ENCODE measurements at regions not wholly inside any gene's neighbourhood (a gene's known extent, or its start where the extent isn't known, plus 50 kb on each side); places are given as distances from the start of the nearest gene placed in this dataset.

DNA sequence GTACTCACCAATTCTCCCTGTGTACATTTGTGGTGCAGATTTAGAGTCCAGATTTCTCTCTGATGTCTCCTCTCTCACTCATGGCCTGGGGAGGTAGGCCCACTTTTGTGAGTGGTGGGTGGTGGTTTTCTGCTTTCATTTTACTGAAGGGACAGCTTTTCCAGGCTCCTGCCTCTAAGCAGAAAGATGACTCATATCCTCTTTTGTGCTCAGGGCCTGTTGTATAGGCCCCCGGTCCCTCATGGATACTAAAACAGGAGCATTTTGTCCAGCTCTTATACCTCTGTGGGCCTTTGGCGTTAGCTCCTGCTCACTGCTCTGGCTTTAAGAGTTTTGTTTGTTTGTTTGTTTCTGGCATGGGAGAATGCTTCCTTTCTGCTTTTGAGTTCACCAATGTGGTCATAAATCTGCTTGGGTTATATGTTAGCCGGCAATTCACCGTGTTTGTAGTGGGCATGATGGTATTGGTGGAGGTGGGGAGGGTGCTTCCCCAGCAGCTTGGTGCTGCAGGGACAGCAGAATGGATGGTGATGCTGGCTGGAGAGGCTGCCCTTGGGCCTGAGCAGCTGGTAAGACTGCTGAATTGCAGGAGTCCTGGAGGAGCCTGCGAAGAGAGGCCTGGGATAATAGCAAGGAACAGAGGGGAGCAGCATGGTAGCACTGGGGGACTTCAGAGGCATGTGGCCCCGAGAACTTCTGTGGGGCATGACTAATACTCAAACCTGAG lies 468.7 kb downstream of the RPS24 start:
- H3K9ac ChIP-seq (ENCODE audit: low read length) = no peak overlapping the region
- TF ChIP-seq, protein P1, sequence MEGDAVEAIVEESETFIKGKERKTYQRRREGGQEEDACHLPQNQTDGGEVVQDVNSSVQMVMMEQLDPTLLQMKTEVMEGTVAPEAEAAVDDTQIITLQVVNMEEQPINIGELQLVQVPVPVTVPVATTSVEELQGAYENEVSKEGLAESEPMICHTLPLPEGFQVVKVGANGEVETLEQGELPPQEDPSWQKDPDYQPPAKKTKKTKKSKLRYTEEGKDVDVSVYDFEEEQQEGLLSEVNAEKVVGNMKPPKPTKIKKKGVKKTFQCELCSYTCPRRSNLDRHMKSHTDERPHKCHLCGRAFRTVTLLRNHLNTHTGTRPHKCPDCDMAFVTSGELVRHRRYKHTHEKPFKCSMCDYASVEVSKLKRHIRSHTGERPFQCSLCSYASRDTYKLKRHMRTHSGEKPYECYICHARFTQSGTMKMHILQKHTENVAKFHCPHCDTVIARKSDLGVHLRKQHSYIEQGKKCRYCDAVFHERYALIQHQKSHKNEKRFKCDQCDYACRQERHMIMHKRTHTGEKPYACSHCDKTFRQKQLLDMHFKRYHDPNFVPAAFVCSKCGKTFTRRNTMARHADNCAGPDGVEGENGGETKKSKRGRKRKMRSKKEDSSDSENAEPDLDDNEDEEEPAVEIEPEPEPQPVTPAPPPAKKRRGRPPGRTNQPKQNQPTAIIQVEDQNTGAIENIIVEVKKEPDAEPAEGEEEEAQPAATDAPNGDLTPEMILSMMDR (conservative IDR thresholded peaks at IDR 0.05; ENCODE audit: low read depth, low read length) = no peak
- TF ChIP-seq EZH2phosphoT487 (IDR thresholded peaks at IDR 0.05; ENCODE audit: borderline replicate concordance, low read length) (no peak), EZH2 (IDR thresholded peaks at IDR 0.05; ENCODE audit: low read length, unreplicated experiment) (no peak)
- H3K4me3 ChIP-seq (ENCODE audit: low read length) = no peak overlapping the region
- peak overlapping the region; percentile 3 for H3K4me2 ChIP-seq (ENCODE audit: low read length)
- no peak overlapping the region for H3K27ac ChIP-seq (ENCODE audit: low read length)
- H4K20me1 ChIP-seq (ENCODE audit: low read length) = no peaks in the 10 kb centered on the region
- POLR2A ChIA-PET (ENCODE audit: unreplicated experiment) = no interaction called here
- 0 out of 2 replicates have a peak, but pooled peaks cover 4% of the 10 kb centered on the region for H3K9me3 ChIP-seq (ENCODE audit: low read length)
- H3F3A ChIP-seq (ENCODE audit: low read length, unreplicated experiment) = no peaks in the 10 kb centered on the region
- DNase-seq (peak; percentile 62), ATAC-seq (peak; percentile 66)
- H3K79me2 ChIP-seq (ENCODE audit: low read length) = no peaks in the 10 kb centered on the region
- peaks cover 16% of the 10 kb centered on the region for H3K4me1 ChIP-seq (ENCODE audit: insufficient read depth, low read length)
- 0 out of 2 replicates have a peak, but pooled peaks cover 3% of the 10 kb centered on the region for H3K9me2 ChIP-seq (replicated peaks; ENCODE audit: low read length)
- peak overlapping the region; percentile 18 for H2AFZ ChIP-seq (ENCODE audit: low read length)
- no TSS peak for BruUV-seq (replicated peaks)
- CTCF ChIA-PET = no interaction called here
- intact Hi-C loops (cut with micrococcal nuclease) = no loop called here
- no peaks in the 10 kb centered on the region for H3K27me3 ChIP-seq (ENCODE audit: low read length)
- H3K36me3 ChIP-seq (ENCODE audit: low read depth, low read length) = no peaks in the 10 kb centered on the region

DNA sequence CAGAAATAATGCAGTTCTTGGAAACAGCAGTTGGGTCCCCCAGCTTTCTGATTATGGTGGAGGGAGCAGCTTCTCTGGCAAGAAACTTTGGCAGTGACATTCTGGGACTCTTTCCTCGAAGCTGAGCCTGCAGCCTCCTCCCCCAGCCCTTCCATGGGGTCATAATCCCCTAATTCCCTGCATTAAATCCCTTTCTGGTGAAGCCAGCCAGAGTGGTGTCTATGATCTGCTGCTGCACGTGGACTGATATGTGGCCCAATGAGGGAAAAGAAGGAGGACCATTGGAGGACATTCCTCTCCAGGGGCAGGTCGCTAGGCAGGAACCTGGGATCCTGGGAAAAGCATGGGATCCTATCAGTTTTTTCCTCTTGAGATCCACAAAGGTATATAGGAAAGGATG lies 470.5 kb downstream of the RPS24 start:
- Histone ChIP-seq H3F3A (ENCODE audit: low read length, unreplicated experiment) (no peaks in the 10 kb centered on the region), H3K9me3 (ENCODE audit: low read length) (0 out of 2 replicates have a peak, but pooled peaks cover 4% of the 10 kb centered on the region), H3K27ac (ENCODE audit: low read length) (no peak overlapping the region), H4K20me1 (ENCODE audit: low read length) (no peaks in the 10 kb centered on the region), H3K4me1 (ENCODE audit: insufficient read depth, low read length) (peaks cover 16% of the 10 kb centered on the region), H2AFZ (ENCODE audit: low read length) (no peak overlapping the region), H3K4me3 (ENCODE audit: low read length) (no peak overlapping the region), H3K27me3 (ENCODE audit: low read length) (no peaks in the 10 kb centered on the region), H3K79me2 (ENCODE audit: low read length) (no peaks in the 10 kb centered on the region), H3K9me2 (replicated peaks; ENCODE audit: low read length) (0 out of 2 replicates have a peak, but pooled peaks cover 3% of the 10 kb centered on the region), H3K36me3 (ENCODE audit: low read depth, low read length) (no peaks in the 10 kb centered on the region), H3K9ac (ENCODE audit: low read length) (no peak overlapping the region), H3K4me2 (ENCODE audit: low read length) (no peak overlapping the region)
- BruUV-seq (replicated peaks) = no TSS peak
- ATAC-seq (no peak), DNase-seq (no peak)
- ChIA-PET POLR2A (ENCODE audit: unreplicated experiment) (no interaction called here), CTCF (interaction anchor here (0.5 kb wide), 1 partner anchor 18 kb away, joined by 3 read pairs; no protein-coding TSS in a partner anchor)
- TF ChIP-seq EZH2 (IDR thresholded peaks at IDR 0.05; ENCODE audit: low read length, unreplicated experiment) (no peak), EZH2phosphoT487 (IDR thresholded peaks at IDR 0.05; ENCODE audit: borderline replicate concordance, low read length) (no peak)
- TF ChIP-seq, protein P1 (conservative IDR thresholded peaks at IDR 0.05; ENCODE audit: low read depth, low read length) = no peak
- intact Hi-C loops (cut with micrococcal nuclease) = no loop called here

DNA sequence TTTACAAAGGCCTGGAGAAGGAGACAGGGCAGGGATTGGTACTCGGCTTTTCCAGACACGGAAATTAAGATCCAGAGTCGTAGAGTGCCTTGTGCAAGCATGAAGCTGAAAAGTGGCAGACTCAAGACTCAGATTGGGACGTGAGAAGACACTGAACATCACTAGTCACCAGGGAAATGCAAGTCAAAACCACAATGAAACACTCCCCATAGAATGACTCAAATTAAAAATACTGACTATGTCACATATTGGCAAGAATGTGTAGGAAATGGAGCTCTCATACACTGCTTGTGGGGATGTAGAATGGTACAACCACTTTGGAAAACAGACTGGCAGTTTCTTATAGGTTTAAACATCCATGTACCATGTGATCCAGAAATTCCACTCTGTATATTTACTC lies 472.0 kb downstream of the RPS24 start:
- POLR2A ChIA-PET (ENCODE audit: unreplicated experiment) = no interaction called here
- 0 out of 2 replicates have a peak, but pooled peaks cover 4% of the 10 kb centered on the region for H3K9me3 ChIP-seq (ENCODE audit: low read length)
- CTCF ChIA-PET = no interaction called here
- no peaks in the 10 kb centered on the region for H3K36me3 ChIP-seq (ENCODE audit: low read depth, low read length)
- H3F3A ChIP-seq (ENCODE audit: low read length, unreplicated experiment) = no peaks in the 10 kb centered on the region
- peak; percentile 16 for ATAC-seq
- no peaks in the 10 kb centered on the region for H4K20me1 ChIP-seq (ENCODE audit: low read length)
- DNase-seq = peak; percentile 80
- no peak overlapping the region for H3K9ac ChIP-seq (ENCODE audit: low read length)
- no TSS peak for BruUV-seq (replicated peaks)
- no peak overlapping the region for H3K4me3 ChIP-seq (ENCODE audit: low read length)
- H2AFZ ChIP-seq (ENCODE audit: low read length) = no peak overlapping the region
- H3K4me1 ChIP-seq (ENCODE audit: insufficient read depth, low read length) = peaks cover 16% of the 10 kb centered on the region
- no peaks in the 10 kb centered on the region for H3K9me2 ChIP-seq (replicated peaks; ENCODE audit: low read length)
- H3K27ac ChIP-seq (ENCODE audit: low read length) = no peak overlapping the region
- H3K27me3 ChIP-seq (ENCODE audit: low read length) = no peaks in the 10 kb centered on the region
- TF ChIP-seq EZH2 (IDR thresholded peaks at IDR 0.05; ENCODE audit: low read length, unreplicated experiment) (no peak), EZH2phosphoT487 (IDR thresholded peaks at IDR 0.05; ENCODE audit: borderline replicate concordance, low read length) (no peak)
- TF ChIP-seq, protein P1 (conservative IDR thresholded peaks at IDR 0.05; ENCODE audit: low read depth, low read length) = no peak
- intact Hi-C loops (cut with micrococcal nuclease) = no loop called here
- no peak overlapping the region for H3K4me2 ChIP-seq (ENCODE audit: low read length)
- H3K79me2 ChIP-seq (ENCODE audit: low read length) = no peaks in the 10 kb centered on the region

Data from PC-3 (cell line).